ENCODE measurements at regions not wholly inside any gene's neighbourhood (a gene's known extent, or its start where the extent isn't known, plus 50 kb on each side); places are given as distances from the start of the nearest gene placed in this dataset.

GRCh38 chr2:16038621-16039020, 98.3 kb downstream of the MYCN start:
- no peaks in the 10 kb centered on the region for H3K36me3 ChIP-seq (ENCODE audit: insufficient read depth, low read length)
- no peak overlapping the region for H2AFZ ChIP-seq (ENCODE audit: low read length)
- H3K79me2 ChIP-seq (ENCODE audit: insufficient read depth, low read length): no peaks in the 10 kb centered on the region
- no peak overlapping the region for H3K4me3 ChIP-seq (ENCODE audit: low read depth, low read length, poor library complexity, severe bottlenecking)
- H4K20me1 ChIP-seq (ENCODE audit: insufficient read depth, low read length): no peaks in the 10 kb centered on the region
- H3K27ac ChIP-seq (ENCODE audit: low read depth, low read length, poor library complexity, severe bottlenecking): no peak overlapping the region
- H3K9ac ChIP-seq (ENCODE audit: low read length): no peak overlapping the region
- no peaks in the 10 kb centered on the region for H3F3A ChIP-seq (ENCODE audit: insufficient read depth, low read length)
- no peak overlapping the region for H3K4me2 ChIP-seq (ENCODE audit: low read length)
- H3K9me2 ChIP-seq (ENCODE audit: low read depth, low read length): no peaks in the 10 kb centered on the region
- H3K9me3 ChIP-seq (ENCODE audit: low read length): no peaks in the 10 kb centered on the region
- TF ChIP-seq EZH2 (IDR thresholded peaks at IDR 0.05; ENCODE audit: borderline replicate concordance, low read length): no peak
- TF ChIP-seq CTCF (IDR thresholded peaks at IDR 0.05; ENCODE audit: low read length): no peak
- no peaks in the 10 kb centered on the region for H3K4me1 ChIP-seq (ENCODE audit: insufficient read depth, low read length, severe bottlenecking)
- H3K27me3 ChIP-seq (ENCODE audit: insufficient read depth, low read length): no peaks in the 10 kb centered on the region

- Histone ChIP-seq H3K4me3 (ENCODE audit: low read depth, low read length, poor library complexity, severe bottlenecking) (no peak overlapping the region), H3K9ac (ENCODE audit: low read length) (no peak overlapping the region), H3K79me2 (ENCODE audit: insufficient read depth, low read length) (no peaks in the 10 kb centered on the region), H3K36me3 (ENCODE audit: insufficient read depth, low read length) (no peaks in the 10 kb centered on the region), H3K27ac (ENCODE audit: low read depth, low read length, poor library complexity, severe bottlenecking) (no peak overlapping the region), H3F3A (ENCODE audit: insufficient read depth, low read length) (no peaks in the 10 kb centered on the region), H3K4me1 (ENCODE audit: insufficient read depth, low read length, severe bottlenecking) (no peaks in the 10 kb centered on the region), H3K9me3 (ENCODE audit: low read length) (no peaks in the 10 kb centered on the region), H2AFZ (ENCODE audit: low read length) (no peak overlapping the region), H4K20me1 (ENCODE audit: insufficient read depth, low read length) (no peaks in the 10 kb centered on the region), H3K9me2 (ENCODE audit: low read depth, low read length) (no peaks in the 10 kb centered on the region), H3K27me3 (ENCODE audit: insufficient read depth, low read length) (no peaks in the 10 kb centered on the region), H3K4me2 (ENCODE audit: low read length) (no peak overlapping the region)
- no peak for TF ChIP-seq EZH2 (IDR thresholded peaks at IDR 0.05; ENCODE audit: borderline replicate concordance, low read length)
- TF ChIP-seq CTCF (IDR thresholded peaks at IDR 0.05; ENCODE audit: low read length): no peak
Measured at GRCh38 chr2:16037808-16038457, 97.6 kb downstream of the MYCN start.

- Histone ChIP-seq H3K79me2 (ENCODE audit: insufficient read depth, low read length) (no peaks in the 10 kb centered on the region), H3K4me2 (ENCODE audit: low read length) (no peak overlapping the region), H3K36me3 (ENCODE audit: insufficient read depth, low read length) (no peaks in the 10 kb centered on the region), H3K4me3 (ENCODE audit: low read depth, low read length, poor library complexity, severe bottlenecking) (no peak overlapping the region), H3K9me3 (ENCODE audit: low read length) (no peaks in the 10 kb centered on the region), H4K20me1 (ENCODE audit: insufficient read depth, low read length) (no peaks in the 10 kb centered on the region), H3K9ac (ENCODE audit: low read length) (no peak overlapping the region), H3F3A (ENCODE audit: insufficient read depth, low read length) (no peaks in the 10 kb centered on the region), H2AFZ (ENCODE audit: low read length) (no peak overlapping the region), H3K27ac (ENCODE audit: low read depth, low read length, poor library complexity, severe bottlenecking) (no peak overlapping the region), H3K4me1 (ENCODE audit: insufficient read depth, low read length, severe bottlenecking) (no peaks in the 10 kb centered on the region), H3K9me2 (ENCODE audit: low read depth, low read length) (no peaks in the 10 kb centered on the region), H3K27me3 (ENCODE audit: insufficient read depth, low read length) (no peaks in the 10 kb centered on the region)
- TF ChIP-seq CTCF (IDR thresholded peaks at IDR 0.05; ENCODE audit: low read length): no peak
- no peak for TF ChIP-seq EZH2 (IDR thresholded peaks at IDR 0.05; ENCODE audit: borderline replicate concordance, low read length)
Measured at GRCh38 chr2:16036951-16037350, 96.6 kb downstream of the MYCN start.
